PFSK-1 (cell line): ENCODE measurements at regions not wholly inside any gene's neighbourhood (a gene's known extent, or its start where the extent isn't known, plus 50 kb on each side); places are given as distances from the start of the nearest gene placed in this dataset.

ENCODE experiments used
- FOXP2 ChIP-seq: optimal IDR thresholded peaks from 2 replicates; pipeline ENCODE3; 2011; ENCODE audit warnings: borderline replicate concordance, control low read depth, inconsistent platforms; ENCODE audit not compliant: insufficient read depth; ENCODE audit errors: extremely low read length, extremely low read depth
- POLR2AphosphoS5 ChIP-seq: IDR thresholded peaks from 2 replicates; pipeline ENCODE4 v1.6.1; 2012; ENCODE audit warnings: low read depth, mild to moderate bottlenecking, control low read depth, low read length, moderate library complexity
- REST ChIP-seq, 2 experiments: IDR thresholded peaks; 2 replicates each; pipeline versions ENCODE4 v1.6.1 to v1.8.0; 2011 to 2012; ENCODE audit warnings: low read depth in 2 of 2, low read length in 2 of 2, control low read depth in 1 of 2, inconsistent platforms in 1 of 2, mild to moderate bottlenecking in 1 of 2, moderate library complexity in 1 of 2; ENCODE audit not compliant: insufficient read depth in 1 of 2
- SIN3A ChIP-seq: IDR thresholded peaks from 2 replicates; pipeline ENCODE4 v1.6.1; 2012; ENCODE audit warnings: mild to moderate bottlenecking, low read length, moderate library complexity, borderline replicate concordance; ENCODE audit not compliant: insufficient read depth
- TAF1 ChIP-seq: IDR thresholded peaks from 2 replicates; pipeline ENCODE4 v1.6.1; 2012; ENCODE audit warnings: low read length, control low read depth, borderline replicate concordance; ENCODE audit not compliant: insufficient read depth

- TF ChIP-seq POLR2AphosphoS5 (no peak), FOXP2 (no peak), SIN3A (no peak), REST (IDR thresholded peaks at IDR 0.05; ENCODE audit: insufficient read depth in 1 of 2, low read depth in 2 of 2, low read length in 2 of 2) (no peak), TAF1 (no peak)
These were observed 120.6 kb upstream of the FOXF1 start for GRCh38 chr16:86389566-86390328.

GRCh38 chr16:86390335-86390734, 120.0 kb upstream of the FOXF1 start:
- TF ChIP-seq FOXP2 (no peak), TAF1 (no peak), POLR2AphosphoS5 (no peak), REST (IDR thresholded peaks at IDR 0.05; ENCODE audit: insufficient read depth in 1 of 2, low read depth in 2 of 2, low read length in 2 of 2) (no peak), SIN3A (no peak)

- no peak for TF ChIP-seq FOXP2
- TF ChIP-seq TAF1: no peak
- TF ChIP-seq REST (IDR thresholded peaks at IDR 0.05; ENCODE audit: insufficient read depth in 1 of 2, low read depth in 2 of 2, low read length in 2 of 2): no peak
- TF ChIP-seq SIN3A: no peak
- TF ChIP-seq POLR2AphosphoS5: no peak
These were observed 118.8 kb upstream of the FOXF1 start for GRCh38 chr16:86391486-86391885.

GRCh38 chr16:86391984-86392383, 118.3 kb upstream of the FOXF1 start:
- no peak for TF ChIP-seq POLR2AphosphoS5
- TF ChIP-seq FOXP2: no peak
- TF ChIP-seq TAF1: no peak
- TF ChIP-seq REST (IDR thresholded peaks at IDR 0.05; ENCODE audit: insufficient read depth in 1 of 2, low read depth in 2 of 2, low read length in 2 of 2): no peak
- no peak for TF ChIP-seq SIN3A
